Heart left ventricle (tissue), 16 donors: ENCODE measurements at regions not wholly inside any gene's neighbourhood (a gene's known extent, or its start where the extent isn't known, plus 50 kb on each side); places are given as distances from the start of the nearest gene placed in this dataset.

Experiments
- ATAC-seq, 4 donors: fragments of 200-7000 bp; cut with Tn5 transposase; one replicate each; pipeline ENCODE4 v1.9.1; 2020 to 2022; ENCODE audit warnings: moderate library complexity in 4 of 4, mild to moderate bottlenecking in 3 of 4, moderate number of reproducible peaks in 1 of 4
- DNase-seq, 5 donors: peaks; one replicate each; pipeline ENCODE4 v3.0.0-alpha.2; 2020
- H3K27ac ChIP-seq, 12 donors: fragments of 200-600 bp; sonication (generic) in 4 of 12; one replicate each; pipeline versions ENCODE4 v1.5.0 to v1.8.0; 2016 to 2022; ENCODE audit warnings: mild to moderate bottlenecking in 2 of 12
- H3K27me3 ChIP-seq, 9 donors: fragments of 200-600 bp; sonication (generic) in 2 of 9; one replicate each; pipeline versions ENCODE4 v1.5.1 to v1.8.0; 2016 to 2022; ENCODE audit warnings: mild to moderate bottlenecking in 3 of 9
- H3K36me3 ChIP-seq, 9 donors: fragments of 200-600 bp; sonication (generic) in 2 of 9; one replicate each; pipeline versions ENCODE4 v1.5.0 to v1.8.0; 2018 to 2022; ENCODE audit warnings: mild to moderate bottlenecking in 2 of 9
- H3K4me1 ChIP-seq, 12 donors: fragments of 200-600 bp; sonication (generic) in 4 of 12; one replicate each; pipeline versions ENCODE4 v1.5.0 to v1.8.0; 2016 to 2022; ENCODE audit warnings: mild to moderate bottlenecking in 3 of 12
- H3K4me3 ChIP-seq, 12 donors: fragments of 200-600 bp; sonication (generic) in 4 of 12; one replicate each; pipeline versions ENCODE4 v1.5.0 to v1.8.0; 2017 to 2022; ENCODE audit warnings: mild to moderate bottlenecking in 9 of 12, moderate library complexity in 4 of 12
- H3K9me3 ChIP-seq, 12 donors: fragments of 200-600 bp; sonication (generic) in 4 of 12; one replicate each; pipeline versions ENCODE4 v1.5.0 to v1.8.0; 2016 to 2022; ENCODE audit warnings: mild to moderate bottlenecking in 1 of 12
- POLR2A ChIP-seq, 2 donors: fragments of 450-650 bp; IDR thresholded peaks; one replicate each; pipeline ENCODE4 v1.6.1; 2017; ENCODE audit warnings: antibody characterized with exemption in 2 of 2, mild to moderate bottlenecking in 2 of 2, moderate library complexity in 2 of 2
- WGBS, 4 donors: extraction: QIAGEN DNeasy Blood & Tissue Kit in 2 of 4; methylation state at CpG; one replicate each; pipeline versions ENCODE4 v1.1.5 to v1.1.7; 2013 to 2018; 5-methylcytosine and 5-hydroxymethylcytosine counted together
- intact Hi-C, 10 donors: fragments of 100-400 bp; cut with DNase I; formaldehyde crosslinking; loops; one replicate each; pipeline versions ENCODE4 v1.11.1 to v1.14.2; 2022
- TF ChIP-seq, protein P1 (sequence below), 12 donors: fragments of 200-600 bp; sonication (generic) in 4 of 12; IDR thresholded peaks; one replicate each; pipeline versions ENCODE4 v1.5.0 to v1.8.0; 2018 to 2022; ENCODE audit warnings: antibody characterized with exemption in 12 of 12, mild to moderate bottlenecking in 5 of 12
- donor health status: ischemic (EF 13 %, LVEDD 7.1; RV severe dilation, severe dysfunction).
- donor health status: healthy with polysubstance abuse.
- donor health status: DM: no; HTN: yes; CAD: no.
- donor health status: DM: no; HTN: no; CAD: no.
- donor health status: ischemic (EF 25% LVEDD 6.9; RV normal size, moderate dysfunction).
- donor health status: ischemic (EF 25% LVEDD 5.7; RV mildly dilated, moderate dysfunction).
- donor health status: healthy.
- donor health status: DM: yes; HTN: yes; CAD: no.
- donor health status: ischemic (EF 35%, LVEDD 5.7; RV mildly dilated, moderate dysfunction).
- donor health status: nonischemic (EF 11% LVEDD 7.7; RV severe dilation, severe dysfunction).
- donor health status: DM: yes; HTN: yes; CAD: no.
- donor health status: PGD.
- donor health status: ischemic (EF 29% LVEDD 5.4; RV normal size, mild dysfunction).
- donor health status: nonischemic (EF 23%, LVEDD 6.1; RV moderate dilation, normal function).

DNA sequence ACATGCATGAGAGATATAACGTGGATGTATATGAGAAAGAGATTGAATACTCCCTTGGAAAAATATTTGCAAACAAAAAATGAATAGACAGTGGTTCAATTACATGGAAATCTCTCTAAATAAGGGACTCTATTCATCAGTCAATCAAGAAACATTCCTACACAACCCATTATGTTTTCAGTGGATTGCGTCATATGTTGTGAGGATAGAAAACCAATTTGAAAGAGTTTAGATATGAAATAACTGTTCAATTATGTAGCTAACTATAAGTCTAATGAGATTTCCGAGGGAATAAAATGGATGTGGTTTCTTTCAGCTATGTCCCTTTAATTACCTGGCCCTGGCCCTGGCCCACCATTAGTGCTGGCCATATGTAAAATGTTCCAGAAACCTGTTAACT is 86.7 kb upstream of the TMCO5A start:
- TF ChIP-seq, protein P1, sequence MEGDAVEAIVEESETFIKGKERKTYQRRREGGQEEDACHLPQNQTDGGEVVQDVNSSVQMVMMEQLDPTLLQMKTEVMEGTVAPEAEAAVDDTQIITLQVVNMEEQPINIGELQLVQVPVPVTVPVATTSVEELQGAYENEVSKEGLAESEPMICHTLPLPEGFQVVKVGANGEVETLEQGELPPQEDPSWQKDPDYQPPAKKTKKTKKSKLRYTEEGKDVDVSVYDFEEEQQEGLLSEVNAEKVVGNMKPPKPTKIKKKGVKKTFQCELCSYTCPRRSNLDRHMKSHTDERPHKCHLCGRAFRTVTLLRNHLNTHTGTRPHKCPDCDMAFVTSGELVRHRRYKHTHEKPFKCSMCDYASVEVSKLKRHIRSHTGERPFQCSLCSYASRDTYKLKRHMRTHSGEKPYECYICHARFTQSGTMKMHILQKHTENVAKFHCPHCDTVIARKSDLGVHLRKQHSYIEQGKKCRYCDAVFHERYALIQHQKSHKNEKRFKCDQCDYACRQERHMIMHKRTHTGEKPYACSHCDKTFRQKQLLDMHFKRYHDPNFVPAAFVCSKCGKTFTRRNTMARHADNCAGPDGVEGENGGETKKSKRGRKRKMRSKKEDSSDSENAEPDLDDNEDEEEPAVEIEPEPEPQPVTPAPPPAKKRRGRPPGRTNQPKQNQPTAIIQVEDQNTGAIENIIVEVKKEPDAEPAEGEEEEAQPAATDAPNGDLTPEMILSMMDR (IDR thresholded peaks at IDR 0.05) = no peak
- TF ChIP-seq POLR2A (IDR thresholded peaks at IDR 0.05) = no peak
- Histone ChIP-seq H3K9me3 (peaks cover 0 to 8% (median 0%) of the 10 kb centered on the region in 12 donors), H3K27me3 (no peaks in the 10 kb centered on the region), H3K4me3 (no peak overlapping the region), H3K27ac (no peak overlapping the region), H3K4me1 (no peaks in the 10 kb centered on the region), H3K36me3 (no peaks in the 10 kb centered on the region)
- no peak for DNase-seq
- intact Hi-C loops = no loop called here
- no peak for ATAC-seq
- WGBS, 4 donors = 78 to 89% (median 84%) methylated on average over 3 of the region's 3 CpGs

DNA sequence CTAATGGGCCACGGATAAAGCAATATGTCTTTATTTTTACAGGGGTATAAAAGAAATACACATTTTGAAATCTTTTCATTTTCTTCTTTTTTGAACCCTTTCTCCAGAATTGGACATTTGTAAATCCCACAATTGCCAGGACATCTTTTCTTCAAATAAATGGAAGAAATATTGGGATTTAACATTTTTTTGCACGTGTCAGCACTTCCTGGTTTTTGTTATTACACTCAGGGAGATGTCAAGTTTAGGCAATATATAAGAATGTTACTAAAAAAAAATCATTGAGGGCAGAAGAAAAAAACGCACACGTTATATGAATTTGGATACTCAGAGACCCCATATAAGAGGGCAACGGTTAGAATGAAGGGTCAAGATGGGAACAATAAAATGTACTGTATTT is 78.3 kb upstream of the TMCO5A start:
- no peak overlapping the region for H3K27ac ChIP-seq
- no peaks in the 10 kb centered on the region for H3K36me3 ChIP-seq
- no peaks in the 10 kb centered on the region for H3K9me3 ChIP-seq
- no peaks in the 10 kb centered on the region for H3K27me3 ChIP-seq
- no peak for TF ChIP-seq POLR2A (IDR thresholded peaks at IDR 0.05)
- intact Hi-C loops = no loop called here
- DNase-seq (no peak), ATAC-seq (no peak)
- no peaks in the 10 kb centered on the region for H3K4me1 ChIP-seq
- WGBS, 4 donors = 76 to 89% (median 82%) methylated on average over 5 of the region's 5 CpGs
- H3K4me3 ChIP-seq = no peak overlapping the region

DNA sequence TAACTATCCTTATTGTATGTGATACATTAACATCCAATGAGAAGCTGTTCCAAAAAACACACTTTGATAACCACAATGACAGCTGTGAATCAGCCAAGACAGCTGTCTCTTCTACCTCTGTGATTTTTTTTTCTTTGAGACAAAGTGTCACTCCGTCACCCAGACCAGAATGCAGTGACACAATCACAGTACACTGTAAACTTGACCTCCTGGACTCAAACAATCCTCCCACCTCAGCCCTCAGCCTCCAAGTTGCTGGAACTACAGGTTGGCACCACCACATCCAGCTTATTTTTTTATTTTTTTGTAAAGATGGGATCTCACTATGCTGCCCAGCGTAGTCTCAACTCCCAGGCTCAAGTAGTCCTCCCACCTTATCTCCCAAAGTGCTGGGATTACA is 73.5 kb upstream of the TMCO5A start:
- intact Hi-C loops = no loop called here

DNA sequence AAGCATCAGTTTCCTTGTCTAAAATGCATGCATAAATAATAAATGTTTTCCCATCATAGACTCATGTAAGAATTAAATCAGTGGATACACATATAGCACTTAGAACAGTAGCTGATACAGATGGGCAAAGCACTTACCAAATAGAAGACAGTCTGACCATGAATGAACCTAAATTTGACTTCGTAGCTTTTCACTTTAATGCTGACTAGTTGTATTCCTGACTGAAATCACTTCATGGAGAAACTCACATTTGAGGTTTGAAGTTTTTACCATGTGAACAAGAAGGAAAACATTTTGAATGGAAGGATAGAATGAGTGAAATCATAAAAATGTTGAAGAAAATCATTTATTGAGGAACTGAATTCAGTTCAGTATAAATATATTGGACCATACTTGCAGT is 68.8 kb upstream of the TMCO5A start:
- H3K9me3 ChIP-seq = no peaks in the 10 kb centered on the region
- H3K27ac ChIP-seq = no peak overlapping the region
- no peaks in the 10 kb centered on the region for H3K36me3 ChIP-seq
- intact Hi-C loops = no loop called here
- ATAC-seq (no peak), DNase-seq (no peak)
- H3K27me3 ChIP-seq = no peaks in the 10 kb centered on the region
- TF ChIP-seq POLR2A (IDR thresholded peaks at IDR 0.05) = no peak
- TF ChIP-seq, protein P1 (IDR thresholded peaks at IDR 0.05) = no peak
- H3K4me1 ChIP-seq = no peaks in the 10 kb centered on the region
- WGBS, 4 donors = 88 to 94% (median 92%) methylated on average over 1 of the region's 1 CpG
- H3K4me3 ChIP-seq = no peak overlapping the region

More for the DNA sequence above, 73.5 kb upstream of the TMCO5A start:
- DNase-seq (no peak), ATAC-seq (no peak)
- no peaks in the 10 kb centered on the region for H3K36me3 ChIP-seq
- no peak overlapping the region for H3K4me3 ChIP-seq
- H3K27me3 ChIP-seq = no peaks in the 10 kb centered on the region
- H3K9me3 ChIP-seq = no peaks in the 10 kb centered on the region
- 75 to 90% (median 87%) methylated on average over 2 of the region's 2 CpGs for WGBS, 4 donors
- TF ChIP-seq POLR2A (IDR thresholded peaks at IDR 0.05) = no peak
- TF ChIP-seq, protein P1 (IDR thresholded peaks at IDR 0.05) = no peak
- H3K4me1 ChIP-seq = no peaks in the 10 kb centered on the region
- H3K27ac ChIP-seq = no peak overlapping the region

DNA sequence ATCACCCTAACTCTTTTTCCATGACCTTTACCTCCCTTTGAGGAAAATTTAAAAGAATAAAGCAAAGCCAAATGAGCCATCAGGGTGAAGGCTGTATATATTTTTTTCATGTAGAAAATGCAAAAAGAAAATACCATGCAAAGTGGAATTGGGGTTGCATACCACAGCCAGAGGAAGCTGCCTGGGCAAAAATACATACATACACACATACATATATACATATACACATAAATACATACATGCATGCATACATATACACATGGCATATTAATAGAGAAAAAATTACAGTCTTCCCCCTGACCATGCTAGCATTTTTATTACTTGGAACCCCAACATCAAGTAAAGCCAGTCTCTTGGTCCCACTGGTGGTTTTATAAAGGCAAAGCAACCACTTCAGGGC is 63.7 kb upstream of the TMCO5A start:
- DNase-seq (no peak), ATAC-seq (no peak)
- intact Hi-C loops = loop anchor here in 1 of 10 donors (10.0 kb wide), 1 partner anchor 986 kb away; no protein-coding TSS in a partner anchor
- Histone ChIP-seq H3K4me3 (no peak overlapping the region), H3K4me1 (no peaks in the 10 kb centered on the region), H3K27ac (no peak overlapping the region), H3K27me3 (peaks cover 0 to 13% (median 0%) of the 10 kb centered on the region in 9 donors), H3K36me3 (no peaks in the 10 kb centered on the region), H3K9me3 (no peaks in the 10 kb centered on the region)
- TF ChIP-seq, protein P1 (IDR thresholded peaks at IDR 0.05) = no peak
- TF ChIP-seq POLR2A (IDR thresholded peaks at IDR 0.05) = no peak
